HCT116 (cell line): ENCODE measurements at regions not wholly inside any gene's neighbourhood (a gene's known extent, or its start where the extent isn't known, plus 50 kb on each side); places are given as distances from the start of the nearest gene placed in this dataset.

Experiments used
- ATAC-seq: fragments of 200-7000 bp; cut with Tn5 transposase; 2 replicates; pipeline ENCODE4 v1.9.1; 2020; ENCODE audit warnings: mild to moderate bottlenecking, moderate library complexity
- BruUV-seq: library from RNA; stranded (reverse); fragments of 400-500 nt; replicated peaks from 2 replicates; lab custom pipeline; 2021; lab: Mats Ljungman, UMichigan
- CTCF ChIA-PET: fragments of 300-600 bp; sonication (Branson Sonifier 250); formaldehyde crosslinking; loops from one replicate; lab custom pipeline; 2021; ENCODE audit warnings: antibody characterized with exemption; lab: Charles Lee
- POLR2A ChIA-PET: fragments of 300-600, 350-600 bp; sonication (Branson Sonifier 250); formaldehyde crosslinking; loops from one replicate; lab custom pipeline; 2021; ENCODE audit warnings: antibody characterized with exemption; lab: Charles Lee
- RAD21 ChIA-PET, 2 experiments: fragments of 300-600 bp; sonication (Branson Sonifier 250); formaldehyde crosslinking; loops; one replicate each; lab custom pipeline; 2023; ENCODE audit warnings: low total read pairs in 2 of 2; ENCODE audit not compliant: uncharacterized antibody in 2 of 2, unreplicated experiment in 2 of 2, low non-redundant PET in 1 of 2; lab: Charles Lee
- DNase-seq: peaks from one replicate; pipeline ENCODE4 v3.0.0-alpha.2; 2010; ENCODE audit warnings: low read depth, low spot score
- H2AFZ ChIP-seq: fragments of 200-600 bp; shearing (Covaris generic), sonication (generic); 2 replicates; pipeline ENCODE4 v1.6.1; 2017; ENCODE audit warnings: low read depth, mixed run types, mixed read lengths, antibody characterized with exemption, low read length; ENCODE audit not compliant: poor library complexity, severe bottlenecking
- H3K27ac ChIP-seq: 2 replicates; pipeline ENCODE4 v1.5.1; 2012; ENCODE audit warnings: low read depth, low read length
- H3K27me3 ChIP-seq: fragments of 200-600 bp; sonication (generic); 2 replicates; pipeline ENCODE4 v1.6.1; 2016; ENCODE audit warnings: mixed run types, low read length, mixed read lengths; ENCODE audit not compliant: insufficient read depth
- H3K36me3 ChIP-seq, 2 experiments: fragments of 200-500 bp in 1 of 2; fragments of 200-600 bp in 1 of 2; sonication (Bioruptor generic) in 1 of 2; sonication (generic) in 1 of 2; 2 replicates each; pipeline versions ENCODE4 v1.5.1 to v1.6.1; 2014 to 2016; ENCODE audit warnings: low read length in 2 of 2, inconsistent platforms in 1 of 2, mixed read lengths in 1 of 2, mixed run types in 1 of 2; ENCODE audit not compliant: insufficient read depth in 2 of 2, control insufficient read depth in 1 of 2
- H3K4me1 ChIP-seq, 2 experiments: fragments of 200-600 bp in 1 of 2; sonication (generic) in 1 of 2; 2 replicates each; pipeline versions ENCODE4 v1.5.1 to v1.6.1; 2012 to 2017; ENCODE audit warnings: low read length in 2 of 2, inconsistent platforms in 1 of 2, mild to moderate bottlenecking in 1 of 2, mixed read lengths in 1 of 2, mixed run types in 1 of 2, moderate library complexity in 1 of 2; ENCODE audit not compliant: insufficient read depth in 2 of 2, control insufficient read depth in 1 of 2
- H3K4me2 ChIP-seq: fragments of 200-600 bp; sonication (generic); 2 replicates; pipeline ENCODE4 v1.6.1; 2017; ENCODE audit warnings: mixed run types, low read length, mixed read lengths
- H3K4me3 ChIP-seq, 2 experiments: fragments of 200-600 bp in 1 of 2; sonication (generic) in 1 of 2; replicated peaks in 1 of 2; 2 replicates each; pipeline ENCODE4 v1.5.1; 2011 to 2016; ENCODE audit warnings: low read length in 2 of 2, control low read depth in 1 of 2, low read depth in 1 of 2, mild to moderate bottlenecking in 1 of 2, mixed read lengths in 1 of 2, mixed run types in 1 of 2
- H3K79me2 ChIP-seq: fragments of 200-600 bp; sonication (generic); 2 replicates; pipeline ENCODE4 v1.6.1; 2017; ENCODE audit warnings: mild to moderate bottlenecking, mixed run types, low read length, moderate library complexity, mixed read lengths; ENCODE audit not compliant: insufficient read depth
- H3K9ac ChIP-seq: fragments of 200-600 bp; sonication (generic); 2 replicates; pipeline ENCODE4 v1.6.1; 2016; ENCODE audit warnings: low read length, mixed read lengths
- H3K9me2 ChIP-seq: fragments of 200-600 bp; sonication (generic), shearing (Covaris generic); 2 replicates; pipeline ENCODE4 v1.6.1; 2017; ENCODE audit warnings: mixed run types, mild to moderate bottlenecking, moderate library complexity; ENCODE audit not compliant: insufficient read depth
- H3K9me3 ChIP-seq, 2 experiments: fragments of 200-500 bp in 1 of 2; fragments of 200-600 bp in 1 of 2; sonication (Bioruptor generic) in 1 of 2; sonication (generic) in 1 of 2; 2 replicates each; pipeline ENCODE4 v1.6.1; 2014 to 2017; ENCODE audit warnings: low read length in 2 of 2, mixed read lengths in 2 of 2, inconsistent platforms in 1 of 2, low read depth in 1 of 2, mild to moderate bottlenecking in 1 of 2, mixed run types in 1 of 2, moderate library complexity in 1 of 2; ENCODE audit not compliant: control insufficient read depth in 1 of 2, insufficient read depth in 1 of 2
- H4K20me1 ChIP-seq: fragments of 200-600 bp; sonication (generic), shearing (Covaris generic); 2 replicates; pipeline ENCODE4 v1.6.1; 2017; ENCODE audit warnings: mixed run types, mild to moderate bottlenecking, moderate library complexity; ENCODE audit not compliant: insufficient read depth
- ATF3 ChIP-seq: IDR thresholded peaks from 2 replicates; pipeline ENCODE4 v1.6.1; 2012
- CEBPB ChIP-seq: IDR thresholded peaks from 2 replicates; pipeline ENCODE4 v1.6.1; 2012; ENCODE audit warnings: low read depth
- CTCF ChIP-seq, 3 experiments: fragments of 200-600 bp in 1 of 3; sonication (generic) in 1 of 3; IDR thresholded peaks in 2 of 3; conservative IDR thresholded peaks in 1 of 3; 2 replicates each; pipeline ENCODE4 v1.5.1; 2012 to 2017; ENCODE audit warnings: low read depth in 2 of 3, low read length in 2 of 3, antibody characterized with exemption in 1 of 3, borderline replicate concordance in 1 of 3, control low read depth in 1 of 3, mild to moderate bottlenecking in 1 of 3, mixed read lengths in 1 of 3, mixed run types in 1 of 3, moderate library complexity in 1 of 3; ENCODE audit not compliant: insufficient read depth in 1 of 3
- EGR1 ChIP-seq: IDR thresholded peaks from 2 replicates; pipeline ENCODE4 v1.6.1; 2012; ENCODE audit warnings: low read depth
- ELF1 ChIP-seq: IDR thresholded peaks from 2 replicates; pipeline ENCODE4 v1.6.1; 2012; ENCODE audit warnings: low read depth, borderline replicate concordance
- EZH2 ChIP-seq: fragments of 200-600 bp; sonication (generic); IDR thresholded peaks from 2 replicates; pipeline ENCODE4 v1.6.1; 2017; ENCODE audit warnings: antibody characterized with exemption, mixed run types
- EZH2phosphoT487 ChIP-seq: fragments of 200-600 bp; IDR thresholded peaks from 2 replicates; pipeline ENCODE4 v1.6.1; 2018; ENCODE audit warnings: antibody characterized with exemption, borderline replicate concordance
- FOSL1 ChIP-seq: IDR thresholded peaks from 2 replicates; pipeline ENCODE4 v1.6.1; 2012; ENCODE audit warnings: low read depth
- JUND ChIP-seq: IDR thresholded peaks from 2 replicates; pipeline ENCODE4 v1.6.1; 2012
- POLR2AphosphoS5 ChIP-seq: IDR thresholded peaks from 2 replicates; pipeline ENCODE4 v1.6.1; 2011; ENCODE audit warnings: mild to moderate bottlenecking, low read depth, low read length, moderate library complexity
- SIN3A ChIP-seq: IDR thresholded peaks from 2 replicates; pipeline ENCODE4 v1.6.1; 2012; ENCODE audit warnings: low read depth
- SRF ChIP-seq: IDR thresholded peaks from 2 replicates; pipeline ENCODE4 v1.6.1; 2012; ENCODE audit warnings: low read depth
- TCF7L2 ChIP-seq: IDR thresholded peaks from 2 replicates; pipeline ENCODE4 v1.7.0; 2011; ENCODE audit warnings: borderline replicate concordance, inconsistent platforms; ENCODE audit not compliant: insufficient read depth, insufficient read length; ENCODE audit errors: extremely low read depth
- ZFX ChIP-seq: fragments of 450-650 bp; IDR thresholded peaks from 2 replicates; pipeline ENCODE4 v1.6.1; 2017
- ZNF274 ChIP-seq: fragments of 200-500 bp; sonication (Bioruptor generic); IDR thresholded peaks from 2 replicates; pipeline ENCODE4 v1.6.1; 2014; ENCODE audit warnings: mild to moderate bottlenecking, low read depth, low read length, inconsistent platforms
- intact Hi-C: fragments of 100-400 bp; cut with micrococcal nuclease; formaldehyde crosslinking; loops from 2 replicates; pipeline ENCODE4 v1.10.0; 2022
- TF ChIP-seq, protein P1 (sequence below): IDR thresholded peaks from 2 replicates; pipeline ENCODE4 v1.6.1; 2012; ENCODE audit warnings: low read depth

DNA sequence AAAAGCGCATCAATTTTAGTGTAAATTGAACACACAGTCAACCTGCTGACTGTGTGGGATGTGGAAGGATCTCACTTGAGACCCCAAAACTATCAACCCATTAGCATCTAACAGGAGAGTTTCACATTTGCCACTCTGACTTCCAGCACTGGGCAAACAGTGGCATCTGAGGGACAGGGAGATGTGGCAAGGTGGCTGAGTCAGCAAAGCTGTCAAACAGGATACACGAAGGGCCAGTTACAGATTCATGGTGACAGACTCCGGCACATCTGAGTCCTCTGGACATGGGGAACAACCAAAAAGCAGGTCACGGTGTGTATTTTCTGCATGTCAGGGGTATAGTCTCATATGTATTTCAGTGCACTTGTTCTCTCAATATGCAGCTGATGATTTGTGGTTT is 573.4 kb upstream of the PPP2R3A start:
- Histone ChIP-seq H3K27me3 (no peaks in the 10 kb centered on the region), H3K27ac (no peak overlapping the region)
- BruUV-seq: no TSS peak

More for the DNA sequence above, 573.4 kb upstream of the PPP2R3A start:
- Histone ChIP-seq H3K9me3 (no peaks in the 10 kb centered on the region), H3K79me2 (no peaks in the 10 kb centered on the region), H3K9ac (no peak overlapping the region), H2AFZ (no peak overlapping the region), H3K4me2 (no peak overlapping the region), H3K36me3 (no peaks in the 10 kb centered on the region), H3K4me3 (no peak overlapping the region), H3K4me1 (no peaks in the 10 kb centered on the region), H4K20me1 (no peaks in the 10 kb centered on the region), H3K9me2 (no peaks in the 10 kb centered on the region)
- TF ChIP-seq EZH2 (no peak), ZFX (no peak), SIN3A (no peak), JUND (no peak), EGR1 (no peak), CTCF (IDR thresholded peaks at IDR 0.05 in 2 of 3, conservative IDR thresholded peaks at IDR 0.05 in 1 of 3; ENCODE audit: borderline replicate concordance in 1 of 3, insufficient read depth in 1 of 3, low read depth in 2 of 3, low read length in 2 of 3) (no peak), ZNF274 (no peak), CEBPB (no peak), ATF3 (no peak), TCF7L2 (no peak), POLR2AphosphoS5 (no peak), FOSL1 (no peak), ELF1 (no peak), EZH2phosphoT487 (no peak), SRF (no peak)
- TF ChIP-seq, protein P1, sequence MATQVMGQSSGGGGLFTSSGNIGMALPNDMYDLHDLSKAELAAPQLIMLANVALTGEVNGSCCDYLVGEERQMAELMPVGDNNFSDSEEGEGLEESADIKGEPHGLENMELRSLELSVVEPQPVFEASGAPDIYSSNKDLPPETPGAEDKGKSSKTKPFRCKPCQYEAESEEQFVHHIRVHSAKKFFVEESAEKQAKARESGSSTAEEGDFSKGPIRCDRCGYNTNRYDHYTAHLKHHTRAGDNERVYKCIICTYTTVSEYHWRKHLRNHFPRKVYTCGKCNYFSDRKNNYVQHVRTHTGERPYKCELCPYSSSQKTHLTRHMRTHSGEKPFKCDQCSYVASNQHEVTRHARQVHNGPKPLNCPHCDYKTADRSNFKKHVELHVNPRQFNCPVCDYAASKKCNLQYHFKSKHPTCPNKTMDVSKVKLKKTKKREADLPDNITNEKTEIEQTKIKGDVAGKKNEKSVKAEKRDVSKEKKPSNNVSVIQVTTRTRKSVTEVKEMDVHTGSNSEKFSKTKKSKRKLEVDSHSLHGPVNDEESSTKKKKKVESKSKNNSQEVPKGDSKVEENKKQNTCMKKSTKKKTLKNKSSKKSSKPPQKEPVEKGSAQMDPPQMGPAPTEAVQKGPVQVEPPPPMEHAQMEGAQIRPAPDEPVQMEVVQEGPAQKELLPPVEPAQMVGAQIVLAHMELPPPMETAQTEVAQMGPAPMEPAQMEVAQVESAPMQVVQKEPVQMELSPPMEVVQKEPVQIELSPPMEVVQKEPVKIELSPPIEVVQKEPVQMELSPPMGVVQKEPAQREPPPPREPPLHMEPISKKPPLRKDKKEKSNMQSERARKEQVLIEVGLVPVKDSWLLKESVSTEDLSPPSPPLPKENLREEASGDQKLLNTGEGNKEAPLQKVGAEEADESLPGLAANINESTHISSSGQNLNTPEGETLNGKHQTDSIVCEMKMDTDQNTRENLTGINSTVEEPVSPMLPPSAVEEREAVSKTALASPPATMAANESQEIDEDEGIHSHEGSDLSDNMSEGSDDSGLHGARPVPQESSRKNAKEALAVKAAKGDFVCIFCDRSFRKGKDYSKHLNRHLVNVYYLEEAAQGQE: no peak
- intact Hi-C loops: no loop called here
- RAD21 ChIA-PET: no interaction called here
- ATAC-seq (no peak), DNase-seq (no peak)
- POLR2A ChIA-PET: no interaction called here
- CTCF ChIA-PET: no interaction called here
